ENCODE measurements at regions not wholly inside any gene's neighbourhood (a gene's known extent, or its start where the extent isn't known, plus 50 kb on each side); places are given as distances from the start of the nearest gene placed in this dataset.

DNA sequence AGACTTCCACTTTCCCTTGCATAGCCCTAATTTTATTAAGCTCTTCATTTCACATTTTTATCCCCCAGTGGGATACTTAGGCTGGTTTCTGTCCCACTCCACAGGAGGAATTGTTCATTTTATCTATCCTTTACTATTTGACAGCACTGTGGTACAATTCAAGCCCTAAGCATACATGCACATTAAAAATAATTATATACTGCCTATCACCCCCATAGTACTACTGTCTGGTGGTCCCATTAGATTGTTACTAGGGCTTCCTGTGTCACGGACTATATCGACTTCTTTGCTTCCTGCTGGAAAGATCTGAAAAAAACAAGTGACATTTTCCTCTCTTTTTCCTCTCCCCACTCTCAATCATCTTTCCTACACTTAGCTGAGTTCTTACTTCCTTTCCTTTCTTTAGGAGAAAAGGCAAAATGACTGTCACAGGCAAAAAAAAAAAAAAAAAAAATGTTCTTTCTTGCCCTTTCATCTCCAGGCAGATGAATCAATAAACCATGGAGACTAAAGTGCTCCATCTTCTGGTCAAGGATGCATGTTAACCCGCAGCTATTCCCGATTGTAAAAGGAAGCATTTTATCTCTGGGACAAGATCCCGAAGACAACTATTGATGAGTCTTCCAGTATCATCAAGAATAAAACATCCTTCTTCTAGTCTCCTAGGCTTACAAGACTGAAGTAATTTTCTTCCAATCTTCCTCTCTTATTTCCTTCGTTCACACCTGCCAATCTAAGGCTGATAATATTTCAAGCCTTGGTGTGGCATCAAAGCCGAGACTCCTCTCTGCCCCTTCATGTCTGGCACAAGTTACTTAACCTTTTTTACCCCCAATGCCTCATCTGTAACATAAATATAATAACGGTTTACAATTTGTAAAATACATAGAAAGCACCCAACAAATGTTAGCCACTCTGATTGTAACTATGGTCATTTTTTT lies 94.4 kb upstream of the PLEKHG7 start:
- Histone ChIP-seq H3K36me3 (ENCODE audit: insufficient read depth, low read length) (no peaks in the 10 kb centered on the region), H3K4me1 (ENCODE audit: low read length) (no peaks in the 10 kb centered on the region), H3K27ac (ENCODE audit: low read length) (no peak overlapping the region), H3K9ac (ENCODE audit: low read length) (no peak overlapping the region), H2AFZ (ENCODE audit: low read length) (no peak overlapping the region), H3K4me3 (ENCODE audit: low read length) (no peak overlapping the region), H3K9me3 (ENCODE audit: low read length) (no peaks in the 10 kb centered on the region), H4K20me1 (ENCODE audit: insufficient read depth, low read depth, low read length) (no peaks in the 10 kb centered on the region), H3K79me2 (ENCODE audit: low read length) (no peaks in the 10 kb centered on the region), H3K9me2 (replicated peaks; ENCODE audit: insufficient read depth, low read length) (no peaks in the 10 kb centered on the region), H3K27me3 (ENCODE audit: low read length) (no peaks in the 10 kb centered on the region), H3K4me2 (ENCODE audit: low read depth, low read length, poor library complexity, severe bottlenecking) (no peak overlapping the region)
- no peak for DNase-seq

DNA sequence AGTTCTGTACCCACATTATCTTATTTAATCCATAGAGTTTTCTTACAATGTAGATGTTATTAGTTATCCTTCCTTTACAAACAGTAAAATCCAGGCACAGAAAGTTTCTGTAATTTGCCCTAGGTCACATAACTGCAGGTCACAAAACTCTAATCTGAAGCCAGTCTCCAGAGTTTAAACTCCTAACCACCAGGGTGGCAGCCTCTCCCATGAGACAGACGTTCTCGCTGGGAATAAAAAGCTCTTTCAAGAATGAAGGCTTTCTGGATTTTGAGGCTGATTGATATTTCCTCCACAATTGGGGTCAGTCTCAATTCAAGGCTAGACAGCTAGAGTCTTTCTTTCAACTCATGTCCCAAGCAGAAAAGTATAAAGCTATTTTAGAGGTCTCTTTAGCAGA lies 95.8 kb upstream of the PLEKHG7 start:
- no peaks in the 10 kb centered on the region for H3K9me3 ChIP-seq (ENCODE audit: low read length)
- DNase-seq = no peak
- H3K79me2 ChIP-seq (ENCODE audit: low read length) = no peaks in the 10 kb centered on the region
- H3K27ac ChIP-seq (ENCODE audit: low read length) = no peak overlapping the region
- no peak overlapping the region for H2AFZ ChIP-seq (ENCODE audit: low read length)
- no peaks in the 10 kb centered on the region for H3K4me1 ChIP-seq (ENCODE audit: low read length)
- H3K4me3 ChIP-seq (ENCODE audit: low read length) = no peak overlapping the region
- no peaks in the 10 kb centered on the region for H3K27me3 ChIP-seq (ENCODE audit: low read length)
- H3K9me2 ChIP-seq (replicated peaks; ENCODE audit: insufficient read depth, low read length) = no peaks in the 10 kb centered on the region
- no peak overlapping the region for H3K4me2 ChIP-seq (ENCODE audit: low read depth, low read length, poor library complexity, severe bottlenecking)
- H3K9ac ChIP-seq (ENCODE audit: low read length) = no peak overlapping the region
- H4K20me1 ChIP-seq (ENCODE audit: insufficient read depth, low read depth, low read length) = no peaks in the 10 kb centered on the region
- H3K36me3 ChIP-seq (ENCODE audit: insufficient read depth, low read length) = no peaks in the 10 kb centered on the region

DNA sequence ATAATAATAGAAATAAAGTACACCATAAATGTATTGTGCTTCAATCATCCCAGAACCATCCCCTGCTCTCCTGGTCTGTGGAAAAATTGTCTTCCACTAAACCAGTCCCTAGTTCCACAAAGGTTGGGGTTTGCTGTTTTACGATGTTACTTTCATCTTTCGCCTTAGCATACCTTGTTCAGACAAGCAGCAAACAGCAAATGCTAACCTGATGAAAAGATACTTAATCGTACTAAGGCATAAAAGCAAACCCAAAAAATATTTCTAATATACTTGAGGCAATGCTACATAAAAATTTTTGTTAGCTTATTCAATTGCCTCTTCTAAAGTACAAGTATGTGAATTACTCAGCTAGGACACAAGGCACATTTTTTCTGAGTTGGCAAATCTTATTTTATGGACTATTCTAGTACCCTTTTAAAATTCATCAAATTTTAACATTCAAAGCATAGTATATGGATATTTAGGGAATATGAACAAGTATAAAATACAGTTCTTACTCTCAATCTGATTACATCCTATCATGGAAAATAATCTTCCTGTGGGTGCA lies 97.1 kb upstream of the PLEKHG7 start:
- Histone ChIP-seq H3K4me3 (ENCODE audit: low read length) (no peak overlapping the region), H3K79me2 (ENCODE audit: low read length) (no peaks in the 10 kb centered on the region), H4K20me1 (ENCODE audit: insufficient read depth, low read depth, low read length) (no peaks in the 10 kb centered on the region), H3K36me3 (ENCODE audit: insufficient read depth, low read length) (no peaks in the 10 kb centered on the region), H3K9me3 (ENCODE audit: low read length) (no peaks in the 10 kb centered on the region), H3K27ac (ENCODE audit: low read length) (no peak overlapping the region), H3K4me2 (ENCODE audit: low read depth, low read length, poor library complexity, severe bottlenecking) (no peak overlapping the region), H2AFZ (ENCODE audit: low read length) (no peak overlapping the region), H3K9me2 (replicated peaks; ENCODE audit: insufficient read depth, low read length) (no peaks in the 10 kb centered on the region), H3K27me3 (ENCODE audit: low read length) (no peaks in the 10 kb centered on the region), H3K9ac (ENCODE audit: low read length) (no peak overlapping the region), H3K4me1 (ENCODE audit: low read length) (no peaks in the 10 kb centered on the region)
- DNase-seq = no peak

DNA sequence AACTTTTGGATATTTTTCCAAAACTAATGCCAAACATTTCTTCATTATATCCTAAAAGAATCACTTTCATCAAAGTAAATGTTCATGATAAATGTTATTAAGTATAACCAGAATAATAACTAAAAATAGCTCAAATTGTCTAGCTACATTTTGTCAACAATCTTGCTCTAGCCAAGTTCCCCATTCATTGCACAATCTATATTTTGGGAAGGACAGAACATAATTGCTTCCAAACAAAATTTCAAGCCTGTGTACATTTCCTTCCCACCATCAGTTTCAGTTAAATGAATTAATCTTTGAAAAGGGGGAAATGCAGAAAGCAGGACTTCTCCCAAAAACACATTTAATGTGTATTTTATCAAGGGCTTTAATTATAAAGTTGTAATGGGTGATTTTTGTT lies 98.0 kb upstream of the PLEKHG7 start:
- Histone ChIP-seq H3K4me2 (ENCODE audit: low read depth, low read length, poor library complexity, severe bottlenecking) (no peak overlapping the region), H3K79me2 (ENCODE audit: low read length) (no peaks in the 10 kb centered on the region), H3K9ac (ENCODE audit: low read length) (no peak overlapping the region), H2AFZ (ENCODE audit: low read length) (no peak overlapping the region), H3K4me3 (ENCODE audit: low read length) (no peak overlapping the region), H3K27me3 (ENCODE audit: low read length) (no peaks in the 10 kb centered on the region), H3K36me3 (ENCODE audit: insufficient read depth, low read length) (no peaks in the 10 kb centered on the region), H4K20me1 (ENCODE audit: insufficient read depth, low read depth, low read length) (no peaks in the 10 kb centered on the region), H3K9me2 (replicated peaks; ENCODE audit: insufficient read depth, low read length) (no peaks in the 10 kb centered on the region), H3K27ac (ENCODE audit: low read length) (no peak overlapping the region), H3K4me1 (ENCODE audit: low read length) (no peaks in the 10 kb centered on the region), H3K9me3 (ENCODE audit: low read length) (no peaks in the 10 kb centered on the region)
- no peak for DNase-seq

DNA sequence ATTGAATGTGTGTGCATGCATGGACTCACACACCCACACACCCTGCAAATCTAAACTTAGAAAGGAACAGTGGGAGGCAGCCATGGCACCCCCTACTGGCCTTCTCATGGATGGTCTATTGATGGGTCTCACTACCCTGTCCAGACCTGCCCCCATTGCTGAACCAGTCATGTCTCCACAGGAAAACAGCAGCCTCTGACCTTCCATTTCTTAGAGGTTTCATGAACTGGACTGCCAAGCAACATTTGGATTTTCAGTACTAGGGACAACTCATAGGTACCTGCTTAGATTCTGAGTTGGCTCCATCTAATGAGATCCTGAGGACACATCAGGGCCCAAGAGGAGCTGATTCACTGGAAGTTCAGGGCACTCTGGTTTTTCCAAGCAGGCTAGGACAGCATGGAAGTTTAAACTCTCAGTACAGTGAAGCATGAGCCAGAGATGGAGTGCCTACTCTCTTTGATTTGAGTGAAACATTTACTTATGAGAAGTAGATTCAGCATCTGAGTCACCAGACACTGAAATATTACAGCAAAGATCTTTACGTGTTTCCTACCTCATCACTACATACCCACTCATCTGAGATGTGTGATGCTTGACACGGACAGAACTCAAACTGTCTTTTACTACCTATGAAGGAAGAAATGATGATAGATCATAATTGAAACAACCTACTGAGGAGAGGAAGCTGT lies 98.9 kb upstream of the PLEKHG7 start:
- Histone ChIP-seq H3K27ac (ENCODE audit: low read length) (no peak overlapping the region), H3K36me3 (ENCODE audit: insufficient read depth, low read length) (no peaks in the 10 kb centered on the region), H3K27me3 (ENCODE audit: low read length) (no peaks in the 10 kb centered on the region), H2AFZ (ENCODE audit: low read length) (no peak overlapping the region), H3K9me2 (replicated peaks; ENCODE audit: insufficient read depth, low read length) (no peaks in the 10 kb centered on the region), H3K79me2 (ENCODE audit: low read length) (no peaks in the 10 kb centered on the region), H3K4me1 (ENCODE audit: low read length) (no peaks in the 10 kb centered on the region), H3K4me3 (ENCODE audit: low read length) (no peak overlapping the region), H3K9ac (ENCODE audit: low read length) (no peak overlapping the region), H3K9me3 (ENCODE audit: low read length) (no peaks in the 10 kb centered on the region), H3K4me2 (ENCODE audit: low read depth, low read length, poor library complexity, severe bottlenecking) (no peak overlapping the region), H4K20me1 (ENCODE audit: insufficient read depth, low read depth, low read length) (no peaks in the 10 kb centered on the region)
- DNase-seq = no peak

DNA sequence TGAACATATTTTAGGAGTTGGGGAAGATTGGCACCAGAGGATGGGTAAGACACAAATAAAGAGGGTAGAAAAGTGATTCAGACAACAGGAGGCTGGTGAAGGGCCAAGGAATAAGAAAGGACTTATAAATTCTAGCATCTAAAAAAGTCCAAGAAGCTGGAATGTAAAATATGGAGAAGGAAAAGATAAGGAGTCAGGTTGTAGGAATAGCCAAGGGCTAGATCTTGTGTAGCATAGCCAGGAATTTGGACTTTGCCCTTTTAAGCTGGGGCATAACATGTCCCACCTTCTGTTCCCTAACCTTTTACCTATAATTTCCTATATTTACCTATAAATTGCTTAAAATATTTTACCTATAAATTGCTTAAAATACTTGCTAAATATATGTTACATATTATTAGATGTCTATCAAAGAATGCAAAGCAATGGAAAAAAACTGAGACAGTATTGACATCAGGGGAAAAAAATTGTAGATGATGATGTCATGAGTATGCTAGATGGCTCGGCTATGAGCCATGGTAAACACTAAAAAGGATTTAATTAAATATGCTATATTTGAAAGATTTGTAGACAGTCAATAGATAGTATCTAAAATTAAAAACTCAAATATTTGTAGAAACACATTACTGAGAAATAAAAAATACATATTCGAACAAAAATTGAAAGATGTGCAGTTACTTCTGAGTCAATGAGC lies 99.7 kb upstream of the PLEKHG7 start:
- H3K4me3 ChIP-seq (ENCODE audit: low read length) = no peak overlapping the region
- no peak overlapping the region for H3K27ac ChIP-seq (ENCODE audit: low read length)
- no peaks in the 10 kb centered on the region for H3K79me2 ChIP-seq (ENCODE audit: low read length)
- no peak for DNase-seq
- no peaks in the 10 kb centered on the region for H3K9me3 ChIP-seq (ENCODE audit: low read length)
- no peak overlapping the region for H3K9ac ChIP-seq (ENCODE audit: low read length)
- H3K27me3 ChIP-seq (ENCODE audit: low read length) = no peaks in the 10 kb centered on the region
- no peaks in the 10 kb centered on the region for H3K36me3 ChIP-seq (ENCODE audit: insufficient read depth, low read length)
- no peaks in the 10 kb centered on the region for H3K9me2 ChIP-seq (replicated peaks; ENCODE audit: insufficient read depth, low read length)
- H4K20me1 ChIP-seq (ENCODE audit: insufficient read depth, low read depth, low read length) = no peaks in the 10 kb centered on the region
- H2AFZ ChIP-seq (ENCODE audit: low read length) = no peak overlapping the region
- no peak overlapping the region for H3K4me2 ChIP-seq (ENCODE audit: low read depth, low read length, poor library complexity, severe bottlenecking)
- no peaks in the 10 kb centered on the region for H3K4me1 ChIP-seq (ENCODE audit: low read length)

DNA sequence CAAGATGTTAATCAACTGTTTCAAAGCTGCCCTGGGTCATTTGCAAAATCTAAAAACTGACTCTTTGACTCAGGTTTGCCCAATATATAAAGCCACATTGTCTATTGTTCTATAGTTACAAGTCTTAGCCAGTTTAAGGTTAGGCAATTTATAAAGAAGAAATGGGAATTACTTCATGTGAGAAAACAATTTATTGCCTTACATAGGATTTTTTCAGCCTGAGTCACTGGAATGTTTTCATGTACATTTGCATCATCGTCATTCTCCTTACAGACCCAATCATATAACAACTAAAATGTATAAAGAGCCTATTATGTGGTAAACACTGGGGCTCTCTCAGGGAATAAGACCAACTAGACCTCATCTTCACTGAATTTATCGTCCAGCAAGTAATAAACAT lies 100.3 kb upstream of the PLEKHG7 start:
- DNase-seq = no peak
- Histone ChIP-seq H3K9ac (ENCODE audit: low read length) (no peak overlapping the region), H4K20me1 (ENCODE audit: insufficient read depth, low read depth, low read length) (no peaks in the 10 kb centered on the region), H3K27ac (ENCODE audit: low read length) (no peak overlapping the region), H3K4me3 (ENCODE audit: low read length) (no peak overlapping the region), H2AFZ (ENCODE audit: low read length) (no peak overlapping the region), H3K9me3 (ENCODE audit: low read length) (no peaks in the 10 kb centered on the region), H3K27me3 (ENCODE audit: low read length) (no peaks in the 10 kb centered on the region), H3K4me2 (ENCODE audit: low read depth, low read length, poor library complexity, severe bottlenecking) (no peak overlapping the region), H3K9me2 (replicated peaks; ENCODE audit: insufficient read depth, low read length) (no peaks in the 10 kb centered on the region), H3K4me1 (ENCODE audit: low read length) (no peaks in the 10 kb centered on the region), H3K79me2 (ENCODE audit: low read length) (no peaks in the 10 kb centered on the region), H3K36me3 (ENCODE audit: insufficient read depth, low read length) (no peaks in the 10 kb centered on the region)

DNA sequence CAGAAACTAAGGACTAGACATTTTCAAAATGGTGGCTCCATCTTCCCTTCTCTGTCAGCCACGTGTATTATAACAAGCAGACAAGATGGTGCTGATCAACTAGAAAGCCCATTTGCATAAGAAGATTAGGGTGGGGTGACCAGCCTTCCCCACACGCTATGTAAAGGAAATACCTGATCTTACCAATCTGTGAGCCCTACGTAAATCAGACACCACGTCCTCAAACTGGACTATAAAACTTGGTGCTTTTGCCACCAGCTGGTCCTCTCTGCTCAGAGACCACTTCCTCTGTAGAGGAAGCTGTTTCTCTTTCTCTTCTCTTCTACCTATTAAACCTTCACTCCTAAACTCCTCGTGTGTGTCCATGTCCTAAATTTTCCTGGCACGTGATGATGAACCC lies 101.1 kb upstream of the PLEKHG7 start:
- Histone ChIP-seq H2AFZ (ENCODE audit: low read length) (no peak overlapping the region), H3K79me2 (ENCODE audit: low read length) (no peaks in the 10 kb centered on the region), H3K9ac (ENCODE audit: low read length) (no peak overlapping the region), H3K27me3 (ENCODE audit: low read length) (no peaks in the 10 kb centered on the region), H4K20me1 (ENCODE audit: insufficient read depth, low read depth, low read length) (no peaks in the 10 kb centered on the region), H3K4me1 (ENCODE audit: low read length) (no peaks in the 10 kb centered on the region), H3K9me2 (replicated peaks; ENCODE audit: insufficient read depth, low read length) (no peaks in the 10 kb centered on the region), H3K4me2 (ENCODE audit: low read depth, low read length, poor library complexity, severe bottlenecking) (no peak overlapping the region), H3K4me3 (ENCODE audit: low read length) (no peak overlapping the region), H3K27ac (ENCODE audit: low read length) (no peak overlapping the region), H3K9me3 (ENCODE audit: low read length) (no peaks in the 10 kb centered on the region), H3K36me3 (ENCODE audit: insufficient read depth, low read length) (no peaks in the 10 kb centered on the region)
- no peak for DNase-seq

Measured in Karpas-422 (cell line).